ENCODE measurements at regions not wholly inside any gene's neighbourhood (a gene's known extent, or its start where the extent isn't known, plus 50 kb on each side); places are given as distances from the start of the nearest gene placed in this dataset.

DNA sequence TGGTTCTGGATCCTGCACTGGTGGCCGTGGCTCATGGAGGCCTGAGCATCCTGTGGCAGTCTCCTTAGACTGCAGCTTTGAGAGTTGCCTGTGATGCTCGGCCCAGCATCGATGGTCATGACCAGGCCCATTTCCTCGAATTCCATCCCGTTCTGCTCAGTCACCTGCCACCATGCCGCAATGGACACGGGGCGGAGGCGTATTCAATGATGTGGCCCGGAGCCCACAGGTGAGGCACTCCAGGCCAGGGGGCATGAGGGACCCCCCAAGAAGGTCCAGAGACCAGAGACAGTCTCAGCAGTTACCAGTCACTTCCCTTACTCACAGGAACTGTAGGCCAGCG lies 53.6 kb downstream of the SHANK2 start:
- no peak overlapping the region for H3K4me3 Mint-ChIP-seq
- H3K27ac Mint-ChIP-seq (ENCODE audit: unreplicated experiment): no peak overlapping the region
- no peaks in the 10 kb centered on the region for H3K36me3 Mint-ChIP-seq (ENCODE audit: low read depth)
- no peaks in the 10 kb centered on the region for H3K9me3 Mint-ChIP-seq
- DNase-seq (ENCODE audit: low read depth, low spot score): no peak
- TF ChIP-seq, protein P1, sequence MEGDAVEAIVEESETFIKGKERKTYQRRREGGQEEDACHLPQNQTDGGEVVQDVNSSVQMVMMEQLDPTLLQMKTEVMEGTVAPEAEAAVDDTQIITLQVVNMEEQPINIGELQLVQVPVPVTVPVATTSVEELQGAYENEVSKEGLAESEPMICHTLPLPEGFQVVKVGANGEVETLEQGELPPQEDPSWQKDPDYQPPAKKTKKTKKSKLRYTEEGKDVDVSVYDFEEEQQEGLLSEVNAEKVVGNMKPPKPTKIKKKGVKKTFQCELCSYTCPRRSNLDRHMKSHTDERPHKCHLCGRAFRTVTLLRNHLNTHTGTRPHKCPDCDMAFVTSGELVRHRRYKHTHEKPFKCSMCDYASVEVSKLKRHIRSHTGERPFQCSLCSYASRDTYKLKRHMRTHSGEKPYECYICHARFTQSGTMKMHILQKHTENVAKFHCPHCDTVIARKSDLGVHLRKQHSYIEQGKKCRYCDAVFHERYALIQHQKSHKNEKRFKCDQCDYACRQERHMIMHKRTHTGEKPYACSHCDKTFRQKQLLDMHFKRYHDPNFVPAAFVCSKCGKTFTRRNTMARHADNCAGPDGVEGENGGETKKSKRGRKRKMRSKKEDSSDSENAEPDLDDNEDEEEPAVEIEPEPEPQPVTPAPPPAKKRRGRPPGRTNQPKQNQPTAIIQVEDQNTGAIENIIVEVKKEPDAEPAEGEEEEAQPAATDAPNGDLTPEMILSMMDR (conservative IDR thresholded peaks at IDR 0.05): no peak
- H3K4me1 Mint-ChIP-seq: no peaks in the 10 kb centered on the region
- H3K27me3 Mint-ChIP-seq (ENCODE audit: low read depth): no peaks in the 10 kb centered on the region

- H3K4me1 Mint-ChIP-seq: no peaks in the 10 kb centered on the region
- no peak for DNase-seq (ENCODE audit: low read depth, low spot score)
- no peaks in the 10 kb centered on the region for H3K9me3 Mint-ChIP-seq
- TF ChIP-seq, protein P1 (conservative IDR thresholded peaks at IDR 0.05): no peak
- H3K4me3 Mint-ChIP-seq: no peak overlapping the region
- H3K27ac Mint-ChIP-seq (ENCODE audit: unreplicated experiment): no peak overlapping the region
- no peaks in the 10 kb centered on the region for H3K27me3 Mint-ChIP-seq (ENCODE audit: low read depth)
- H3K36me3 Mint-ChIP-seq (ENCODE audit: low read depth): no peaks in the 10 kb centered on the region
Measured at GRCh38 chr11:71198141-71198822, 54.1 kb downstream of the SHANK2 start.

DNA sequence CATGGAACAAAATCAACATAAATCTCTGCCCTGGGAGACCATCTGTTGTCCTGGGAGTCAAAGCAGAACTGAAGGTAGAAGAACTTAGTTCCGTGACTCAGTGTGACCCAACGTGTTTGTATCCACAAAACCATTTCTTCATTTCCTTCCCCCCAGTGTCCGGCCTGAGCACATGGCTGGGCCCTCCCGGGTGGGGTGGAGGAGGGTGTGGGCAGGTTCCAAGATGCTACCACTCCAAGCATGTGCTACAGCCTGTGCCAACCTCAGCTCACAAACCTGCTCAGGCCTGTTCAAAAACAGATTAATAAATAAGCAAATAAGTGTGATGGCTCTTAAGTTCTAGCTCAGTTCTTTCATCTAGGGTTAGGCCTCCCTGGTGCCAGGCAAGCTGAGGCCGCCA lies 55.3 kb downstream of the SHANK2 start:
- H3K9me3 Mint-ChIP-seq: no peaks in the 10 kb centered on the region
- H3K4me3 Mint-ChIP-seq: no peak overlapping the region
- TF ChIP-seq, protein P1 (conservative IDR thresholded peaks at IDR 0.05): no peak
- no peaks in the 10 kb centered on the region for H3K4me1 Mint-ChIP-seq
- no peaks in the 10 kb centered on the region for H3K27me3 Mint-ChIP-seq (ENCODE audit: low read depth)
- DNase-seq (ENCODE audit: low read depth, low spot score): no peak
- no peaks in the 10 kb centered on the region for H3K36me3 Mint-ChIP-seq (ENCODE audit: low read depth)
- no peak overlapping the region for H3K27ac Mint-ChIP-seq (ENCODE audit: unreplicated experiment)

- H3K36me3 Mint-ChIP-seq (ENCODE audit: low read depth): no peaks in the 10 kb centered on the region
- no peaks in the 10 kb centered on the region for H3K4me1 Mint-ChIP-seq
- no peak for DNase-seq (ENCODE audit: low read depth, low spot score)
- H3K9me3 Mint-ChIP-seq: no peaks in the 10 kb centered on the region
- no peak overlapping the region for H3K4me3 Mint-ChIP-seq
- H3K27me3 Mint-ChIP-seq (ENCODE audit: low read depth): no peaks in the 10 kb centered on the region
- TF ChIP-seq, protein P1 (conservative IDR thresholded peaks at IDR 0.05): no peak
- H3K27ac Mint-ChIP-seq (ENCODE audit: unreplicated experiment): no peak overlapping the region
Measured at GRCh38 chr11:71194710-71195109, 57.7 kb downstream of the SHANK2 start.

GRCh38 chr11:71193431-71193830 lies 58.9 kb downstream of the SHANK2 start:
- Mint-ChIP-seq H3K4me1 (no peaks in the 10 kb centered on the region), H3K27me3 (ENCODE audit: low read depth) (no peaks in the 10 kb centered on the region), H3K36me3 (ENCODE audit: low read depth) (no peaks in the 10 kb centered on the region), H3K9me3 (no peaks in the 10 kb centered on the region), H3K27ac (ENCODE audit: unreplicated experiment) (no peak overlapping the region), H3K4me3 (no peak overlapping the region)
- DNase-seq (ENCODE audit: low read depth, low spot score): no peak
- TF ChIP-seq, protein P1 (conservative IDR thresholded peaks at IDR 0.05): no peak

All from neural crest cell (in vitro differentiated cells).